ENCODE measurements at regions not wholly inside any gene's neighbourhood (a gene's known extent, or its start where the extent isn't known, plus 50 kb on each side); places are given as distances from the start of the nearest gene placed in this dataset.

GRCh38 chr3:178169421-178169820 lies 366.8 kb upstream of the KCNMB2 start:
- TF ChIP-seq EZH2 (IDR thresholded peaks at IDR 0.05; ENCODE audit: borderline replicate concordance, insufficient read depth, low read depth, low read length, poor library complexity, severe bottlenecking) (no peak), CTCF (IDR thresholded peaks at IDR 0.05) (no peak)
